ENCODE measurements at regions not wholly inside any gene's neighbourhood (a gene's known extent, or its start where the extent isn't known, plus 50 kb on each side); places are given as distances from the start of the nearest gene placed in this dataset.

DNA sequence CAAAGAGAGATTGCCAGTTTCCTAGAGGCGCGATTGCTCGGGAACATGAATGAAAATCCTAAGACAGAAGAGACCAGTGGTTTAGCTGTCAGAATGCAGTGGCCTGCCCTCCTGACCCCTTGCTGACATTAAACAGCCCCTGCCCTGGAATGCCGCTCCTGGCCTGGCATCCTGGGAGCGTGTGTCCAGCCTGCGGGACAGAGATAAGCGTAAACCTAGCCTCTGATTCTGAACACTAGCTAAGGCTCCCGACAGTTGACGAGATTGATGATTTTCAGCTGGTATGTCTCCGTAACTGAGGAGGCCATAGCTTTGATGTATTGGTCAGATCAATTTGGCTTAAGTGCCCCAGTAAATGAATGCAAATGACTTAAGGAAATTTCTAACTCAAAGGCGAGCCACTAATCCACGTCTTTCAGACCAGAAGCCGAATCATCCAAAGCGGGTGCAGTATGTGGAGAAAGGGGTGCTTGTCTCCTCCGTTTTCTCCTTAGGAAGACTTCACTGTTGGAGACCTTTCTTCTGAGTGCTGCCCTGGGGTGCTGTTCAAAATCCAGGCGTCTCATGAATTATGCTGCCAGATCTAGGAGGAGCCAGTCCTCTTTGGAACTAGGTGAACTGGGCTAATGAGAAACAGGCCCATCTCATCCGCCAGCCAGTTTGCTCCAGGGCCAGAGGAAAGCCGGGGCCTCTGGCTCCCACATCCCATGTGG is 142.5 kb upstream of the L3MBTL4 start:
- Histone ChIP-seq H3K36me3 (ENCODE audit: low read depth) (no peaks in the 10 kb centered on the region), H3K27me3 (ENCODE audit: insufficient read depth, poor library complexity, severe bottlenecking) (no peaks in the 10 kb centered on the region), H3K4me1 (ENCODE audit: insufficient read depth, poor library complexity, severe bottlenecking) (no peaks in the 10 kb centered on the region), H3K27ac (ENCODE audit: poor library complexity, severe bottlenecking) (no peak overlapping the region), H3K4me3 (ENCODE audit: severe bottlenecking) (no peak overlapping the region), H3K9me3 (ENCODE audit: severe bottlenecking) (no peaks in the 10 kb centered on the region)
- no peak for DNase-seq (ENCODE audit: low spot score)
- TF ChIP-seq, protein P1, sequence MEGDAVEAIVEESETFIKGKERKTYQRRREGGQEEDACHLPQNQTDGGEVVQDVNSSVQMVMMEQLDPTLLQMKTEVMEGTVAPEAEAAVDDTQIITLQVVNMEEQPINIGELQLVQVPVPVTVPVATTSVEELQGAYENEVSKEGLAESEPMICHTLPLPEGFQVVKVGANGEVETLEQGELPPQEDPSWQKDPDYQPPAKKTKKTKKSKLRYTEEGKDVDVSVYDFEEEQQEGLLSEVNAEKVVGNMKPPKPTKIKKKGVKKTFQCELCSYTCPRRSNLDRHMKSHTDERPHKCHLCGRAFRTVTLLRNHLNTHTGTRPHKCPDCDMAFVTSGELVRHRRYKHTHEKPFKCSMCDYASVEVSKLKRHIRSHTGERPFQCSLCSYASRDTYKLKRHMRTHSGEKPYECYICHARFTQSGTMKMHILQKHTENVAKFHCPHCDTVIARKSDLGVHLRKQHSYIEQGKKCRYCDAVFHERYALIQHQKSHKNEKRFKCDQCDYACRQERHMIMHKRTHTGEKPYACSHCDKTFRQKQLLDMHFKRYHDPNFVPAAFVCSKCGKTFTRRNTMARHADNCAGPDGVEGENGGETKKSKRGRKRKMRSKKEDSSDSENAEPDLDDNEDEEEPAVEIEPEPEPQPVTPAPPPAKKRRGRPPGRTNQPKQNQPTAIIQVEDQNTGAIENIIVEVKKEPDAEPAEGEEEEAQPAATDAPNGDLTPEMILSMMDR (IDR thresholded peaks at IDR 0.05; ENCODE audit: poor library complexity, severe bottlenecking): no peak
- ATAC-seq (ENCODE audit: low read depth): no peak

DNA sequence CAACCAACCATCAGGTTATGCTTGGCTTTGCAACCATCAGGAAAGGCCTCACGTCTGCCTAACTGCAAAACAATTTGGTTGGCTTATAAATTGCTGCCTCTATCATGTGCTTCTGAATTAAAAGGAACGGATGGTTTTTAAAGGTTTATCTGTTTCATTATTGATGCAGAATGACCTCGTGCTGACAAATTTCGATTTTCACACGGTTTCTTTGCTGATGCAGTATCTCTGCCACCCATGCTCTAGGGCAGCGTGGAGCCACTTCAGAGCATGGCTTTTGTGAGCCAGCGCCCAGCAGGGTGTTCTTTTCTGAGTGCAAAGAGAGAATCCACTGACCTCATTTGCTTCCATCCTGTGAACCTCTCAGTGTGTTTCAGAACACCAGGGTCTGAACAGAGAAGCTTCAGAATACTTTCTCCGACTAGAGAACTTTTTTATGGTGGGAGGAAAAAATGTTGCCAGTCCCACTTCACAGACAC is 143.1 kb upstream of the L3MBTL4 start:
- H3K4me1 ChIP-seq (ENCODE audit: insufficient read depth, poor library complexity, severe bottlenecking): no peaks in the 10 kb centered on the region
- TF ChIP-seq, protein P1 (IDR thresholded peaks at IDR 0.05; ENCODE audit: poor library complexity, severe bottlenecking): no peak
- no peak overlapping the region for H3K27ac ChIP-seq (ENCODE audit: poor library complexity, severe bottlenecking)
- no peaks in the 10 kb centered on the region for H3K9me3 ChIP-seq (ENCODE audit: severe bottlenecking)
- DNase-seq (ENCODE audit: low spot score) (no peak), ATAC-seq (ENCODE audit: low read depth) (no peak)
- no peak overlapping the region for H3K4me3 ChIP-seq (ENCODE audit: severe bottlenecking)
- H3K27me3 ChIP-seq (ENCODE audit: insufficient read depth, poor library complexity, severe bottlenecking): no peaks in the 10 kb centered on the region
- no peaks in the 10 kb centered on the region for H3K36me3 ChIP-seq (ENCODE audit: low read depth)

DNA sequence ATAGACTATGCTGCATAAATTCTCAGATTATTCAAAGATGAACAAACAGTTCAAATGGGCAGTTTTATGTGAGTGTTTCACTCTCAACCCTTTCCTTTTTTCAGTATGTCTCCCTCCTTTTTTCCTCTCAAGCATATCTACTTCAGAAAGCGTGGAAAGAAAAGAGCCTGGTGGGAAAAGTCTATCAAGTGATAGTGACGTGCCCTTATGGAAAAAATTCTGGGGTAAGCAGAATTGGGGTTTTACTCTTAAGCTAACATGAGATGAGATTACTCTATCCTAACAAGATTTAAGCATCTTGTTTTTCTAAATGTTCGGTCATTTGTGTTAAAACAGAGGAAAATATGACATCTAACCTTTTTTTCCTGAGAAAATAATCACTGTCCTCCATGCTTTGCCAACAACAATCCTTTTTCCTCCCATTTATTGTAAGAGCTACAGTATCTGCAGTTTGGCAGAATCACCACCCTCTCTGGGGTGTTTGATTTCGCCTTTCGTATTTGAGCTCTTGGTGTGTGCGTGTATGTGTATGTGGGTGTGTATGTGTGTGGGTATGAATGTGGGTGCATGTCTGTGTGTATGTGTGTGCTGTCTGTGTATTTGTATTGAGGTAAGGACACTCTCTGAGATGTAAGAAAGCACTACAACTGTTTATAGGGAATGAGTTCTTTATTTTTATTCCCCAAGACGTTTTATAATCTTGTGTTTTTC is 143.9 kb upstream of the L3MBTL4 start:
- Histone ChIP-seq H3K4me3 (ENCODE audit: severe bottlenecking) (no peak overlapping the region), H3K27ac (ENCODE audit: poor library complexity, severe bottlenecking) (no peak overlapping the region), H3K9me3 (ENCODE audit: severe bottlenecking) (no peaks in the 10 kb centered on the region), H3K4me1 (ENCODE audit: insufficient read depth, poor library complexity, severe bottlenecking) (no peaks in the 10 kb centered on the region), H3K36me3 (ENCODE audit: low read depth) (no peaks in the 10 kb centered on the region), H3K27me3 (ENCODE audit: insufficient read depth, poor library complexity, severe bottlenecking) (no peaks in the 10 kb centered on the region)
- ATAC-seq (ENCODE audit: low read depth): no peak
- TF ChIP-seq, protein P1 (IDR thresholded peaks at IDR 0.05; ENCODE audit: poor library complexity, severe bottlenecking): no peak
- DNase-seq (ENCODE audit: low spot score): no peak

DNA sequence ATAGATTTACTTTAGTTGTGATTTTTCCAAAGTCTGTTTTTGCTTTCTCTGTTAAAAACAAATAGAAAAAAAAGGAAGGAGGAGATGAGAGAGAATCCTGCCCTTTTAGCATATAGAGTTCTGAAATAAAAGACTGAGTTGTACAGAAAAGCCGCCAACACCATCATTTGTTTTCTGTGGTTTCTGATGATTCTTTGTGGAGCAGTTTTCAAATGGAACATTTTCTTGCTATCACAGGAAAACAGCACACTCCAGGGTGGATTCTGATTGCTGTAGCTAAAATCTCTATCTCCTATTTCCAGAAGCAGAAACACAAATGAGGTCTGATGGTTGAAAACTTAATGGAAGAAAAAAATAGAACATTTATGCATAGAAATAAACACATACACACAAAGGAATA is 144.6 kb upstream of the L3MBTL4 start:
- H3K4me1 ChIP-seq (ENCODE audit: insufficient read depth, poor library complexity, severe bottlenecking): no peaks in the 10 kb centered on the region
- H3K27me3 ChIP-seq (ENCODE audit: insufficient read depth, poor library complexity, severe bottlenecking): no peaks in the 10 kb centered on the region

More for the DNA sequence above, 144.6 kb upstream of the L3MBTL4 start:
- DNase-seq (ENCODE audit: low spot score) (no peak), ATAC-seq (ENCODE audit: low read depth) (no peak)
- TF ChIP-seq, protein P1 (IDR thresholded peaks at IDR 0.05; ENCODE audit: poor library complexity, severe bottlenecking): no peak
- H3K36me3 ChIP-seq (ENCODE audit: low read depth): no peaks in the 10 kb centered on the region
- no peak overlapping the region for H3K4me3 ChIP-seq (ENCODE audit: severe bottlenecking)
- no peaks in the 10 kb centered on the region for H3K9me3 ChIP-seq (ENCODE audit: severe bottlenecking)
- H3K27ac ChIP-seq (ENCODE audit: poor library complexity, severe bottlenecking): no peak overlapping the region

Data from RWPE2 (cell line).